Neural crest cell (in vitro differentiated cells): ENCODE measurements at regions not wholly inside any gene's neighbourhood (a gene's known extent, or its start where the extent isn't known, plus 50 kb on each side); places are given as distances from the start of the nearest gene placed in this dataset.

Experiments used
- DNase-seq: peaks from one replicate; pipeline ENCODE4 v3.0.0; 2021; ENCODE audit warnings: low read depth, mixed read lengths, low spot score
- H3K27ac Mint-ChIP-seq: one replicate; pipeline ENCODE4 v1.8.0; 2021; ENCODE audit warnings: mild to moderate bottlenecking, mixed read lengths; ENCODE audit not compliant: unreplicated experiment
- H3K27me3 Mint-ChIP-seq: 2 replicates; pipeline ENCODE4 v1.8.0; 2021; ENCODE audit warnings: low read depth, mild to moderate bottlenecking, mixed read lengths
- H3K36me3 Mint-ChIP-seq: 2 replicates; pipeline ENCODE4 v1.8.0; 2021; ENCODE audit warnings: low read depth, mild to moderate bottlenecking, mixed read lengths
- H3K4me1 Mint-ChIP-seq: 2 replicates; pipeline ENCODE4 v1.8.0; 2021; ENCODE audit warnings: mixed read lengths
- H3K4me3 Mint-ChIP-seq: one replicate; pipeline ENCODE4 v1.8.0; 2021; ENCODE audit warnings: mild to moderate bottlenecking, mixed read lengths
- H3K9me3 Mint-ChIP-seq: 2 replicates; pipeline ENCODE4 v1.8.0; 2021; ENCODE audit warnings: mixed read lengths
- CTCF ChIP-seq: fragments of 200-600 bp; sonication (generic); conservative IDR thresholded peaks from 2 replicates; pipeline ENCODE4 v1.5.0; 2021; ENCODE audit warnings: antibody characterized with exemption, mild to moderate bottlenecking

- no peak for TF ChIP-seq CTCF
- no peaks in the 10 kb centered on the region for H3K36me3 Mint-ChIP-seq
- peaks cover 8% of the 10 kb centered on the region for H3K4me1 Mint-ChIP-seq
- no peak overlapping the region for H3K27ac Mint-ChIP-seq
- peaks cover 3% of the 10 kb centered on the region for H3K9me3 Mint-ChIP-seq
- H3K4me3 Mint-ChIP-seq: no peak overlapping the region
- no peak for DNase-seq
- no peaks in the 10 kb centered on the region for H3K27me3 Mint-ChIP-seq
These were observed 59.4 kb downstream of the PLCE1 start for GRCh38 chr10:94052866-94053791.

GRCh38 chr10:94059178-94059883, 65.6 kb downstream of the PLCE1 start:
- no peak for DNase-seq
- no peak for TF ChIP-seq CTCF
- H3K27ac Mint-ChIP-seq: no peak overlapping the region
- no peaks in the 10 kb centered on the region for H3K27me3 Mint-ChIP-seq
- no peak overlapping the region for H3K4me3 Mint-ChIP-seq
- H3K4me1 Mint-ChIP-seq: peaks cover 4% of the 10 kb centered on the region
- H3K9me3 Mint-ChIP-seq: no peaks in the 10 kb centered on the region
- H3K36me3 Mint-ChIP-seq: no peaks in the 10 kb centered on the region

- Mint-ChIP-seq H3K27me3 (no peaks in the 10 kb centered on the region), H3K4me3 (no peak overlapping the region), H3K4me1 (peaks cover under 1% of the 10 kb centered on the region), H3K9me3 (no peaks in the 10 kb centered on the region), H3K27ac (no peak overlapping the region), H3K36me3 (no peaks in the 10 kb centered on the region)
- no peak for DNase-seq
- no peak for TF ChIP-seq CTCF
These were observed 67.3 kb downstream of the PLCE1 start for GRCh38 chr10:94061026-94061425.

GRCh38 chr10:94062611-94063010, 68.9 kb downstream of the PLCE1 start:
- H3K27ac Mint-ChIP-seq: no peak overlapping the region
- TF ChIP-seq CTCF: no peak
- no peak overlapping the region for H3K4me3 Mint-ChIP-seq
- no peaks in the 10 kb centered on the region for H3K9me3 Mint-ChIP-seq
- H3K4me1 Mint-ChIP-seq: no peaks in the 10 kb centered on the region
- H3K27me3 Mint-ChIP-seq: no peaks in the 10 kb centered on the region
- H3K36me3 Mint-ChIP-seq: no peaks in the 10 kb centered on the region
- no peak for DNase-seq

- Mint-ChIP-seq H3K27ac (no peak overlapping the region), H3K4me3 (no peak overlapping the region), H3K36me3 (no peaks in the 10 kb centered on the region), H3K9me3 (no peaks in the 10 kb centered on the region), H3K27me3 (no peaks in the 10 kb centered on the region), H3K4me1 (peaks cover 4% of the 10 kb centered on the region)
- TF ChIP-seq CTCF: no peak
- no peak for DNase-seq
These were observed 71.6 kb downstream of the PLCE1 start for GRCh38 chr10:94065362-94065761.
